ENCODE measurements at regions not wholly inside any gene's neighbourhood (a gene's known extent, or its start where the extent isn't known, plus 50 kb on each side); places are given as distances from the start of the nearest gene placed in this dataset.

DNA sequence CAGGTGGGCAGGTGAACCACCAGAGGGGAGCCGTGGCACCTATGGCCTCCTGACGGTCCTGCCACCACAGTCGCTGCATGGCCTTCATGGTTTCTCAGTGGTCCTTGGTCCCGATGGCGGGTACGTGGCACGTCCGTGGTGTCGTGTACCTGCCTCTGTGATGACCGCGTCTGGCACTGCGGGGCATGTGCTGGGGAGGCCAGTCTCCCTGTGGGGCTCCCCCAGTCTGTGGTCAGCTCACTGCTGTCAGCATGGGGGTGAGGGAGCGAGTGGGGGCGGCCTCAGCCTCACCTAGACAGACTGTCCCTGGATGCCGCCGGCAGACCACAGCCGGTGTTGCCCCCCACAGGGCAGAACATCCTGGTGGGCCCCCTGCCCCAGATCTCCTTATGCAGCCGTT lies 267.2 kb downstream of the SEC23A start:
- dilution Hi-C loops (cut with HindIII; ENCODE audit: low sequenced_read_pairs, unreplicated experiment), result no loop called here
- Histone ChIP-seq H3K4me3 (ENCODE audit: insufficient read depth, low read depth, low read length) (no peak overlapping the region), H2AK5ac (ENCODE audit: low read depth, low read length) (no peak overlapping the region), H3K27ac (ENCODE audit: insufficient read depth, low read length) (no peak overlapping the region), H3K79me1 (ENCODE audit: low read depth in 1 of 2, low read length in 2 of 2) (no peaks in the 10 kb centered on the region), H3K9me1 (ENCODE audit: insufficient read depth, low read length) (no peaks in the 10 kb centered on the region), H3K56ac (ENCODE audit: extremely low read depth, insufficient read depth, low read length) (no peak overlapping the region), H2AFZ (replicated peaks; ENCODE audit: low read length, poor library complexity) (no peak overlapping the region), H3K9me3 (ENCODE audit: control insufficient read depth, insufficient read depth, low read length) (no peaks in the 10 kb centered on the region), H3K14ac (replicated peaks; ENCODE audit: low read depth, low read length) (no peak overlapping the region), H3K18ac (ENCODE audit: low read depth, low read length) (no peak overlapping the region), H3K4me1 (ENCODE audit: control insufficient read depth, insufficient read depth, low read length) (no peaks in the 10 kb centered on the region), H3K36me3 (ENCODE audit: control insufficient read depth, insufficient read depth, low read length) (no peaks in the 10 kb centered on the region), H4K8ac (ENCODE audit: low read depth in 2 of 2, low read length in 2 of 2) (no peak overlapping the region), H3K4me2 (ENCODE audit: low read depth, low read length) (no peak overlapping the region), H2BK15ac (ENCODE audit: low read depth, low read length) (no peak overlapping the region), H4K5ac (ENCODE audit: low read depth, low read length) (no peak overlapping the region), H3K27me3 (ENCODE audit: control insufficient read depth, insufficient read depth, low read length) (no peaks in the 10 kb centered on the region; the same call in 1 of the 2 replicates), H2BK120ac (ENCODE audit: low read depth, low read length) (no peak overlapping the region), H4K20me1 (ENCODE audit: insufficient read depth, low read length) (no peaks in the 10 kb centered on the region), H2BK20ac (ENCODE audit: low read depth, low read length) (no peak overlapping the region), H3K4ac (ENCODE audit: low read depth, low read length) (no peak overlapping the region), H3K9ac (ENCODE audit: low read depth, low read length) (no peak overlapping the region), H2AK9ac (replicated peaks; ENCODE audit: low read depth, low read length, poor library complexity) (no peak overlapping the region), H3K23ac (ENCODE audit: low read depth, low read length) (no peak overlapping the region), H4K91ac (ENCODE audit: insufficient read depth, low read depth, low read length) (no peak overlapping the region), H2BK5ac (ENCODE audit: low read depth, low read length, poor library complexity, severe bottlenecking) (no peak overlapping the region)
- CTCF ChIA-PET, result no interaction called here
- POLR2A ChIA-PET (ENCODE audit: unreplicated experiment), result no interaction called here
- TF ChIP-seq, protein P1, sequence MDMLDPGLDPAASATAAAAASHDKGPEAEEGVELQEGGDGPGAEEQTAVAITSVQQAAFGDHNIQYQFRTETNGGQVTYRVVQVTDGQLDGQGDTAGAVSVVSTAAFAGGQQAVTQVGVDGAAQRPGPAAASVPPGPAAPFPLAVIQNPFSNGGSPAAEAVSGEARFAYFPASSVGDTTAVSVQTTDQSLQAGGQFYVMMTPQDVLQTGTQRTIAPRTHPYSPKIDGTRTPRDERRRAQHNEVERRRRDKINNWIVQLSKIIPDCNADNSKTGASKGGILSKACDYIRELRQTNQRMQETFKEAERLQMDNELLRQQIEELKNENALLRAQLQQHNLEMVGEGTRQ (IDR thresholded peaks at IDR 0.05; ENCODE audit: low read depth, low read length), result no peak
- TF ChIP-seq, protein P2, sequence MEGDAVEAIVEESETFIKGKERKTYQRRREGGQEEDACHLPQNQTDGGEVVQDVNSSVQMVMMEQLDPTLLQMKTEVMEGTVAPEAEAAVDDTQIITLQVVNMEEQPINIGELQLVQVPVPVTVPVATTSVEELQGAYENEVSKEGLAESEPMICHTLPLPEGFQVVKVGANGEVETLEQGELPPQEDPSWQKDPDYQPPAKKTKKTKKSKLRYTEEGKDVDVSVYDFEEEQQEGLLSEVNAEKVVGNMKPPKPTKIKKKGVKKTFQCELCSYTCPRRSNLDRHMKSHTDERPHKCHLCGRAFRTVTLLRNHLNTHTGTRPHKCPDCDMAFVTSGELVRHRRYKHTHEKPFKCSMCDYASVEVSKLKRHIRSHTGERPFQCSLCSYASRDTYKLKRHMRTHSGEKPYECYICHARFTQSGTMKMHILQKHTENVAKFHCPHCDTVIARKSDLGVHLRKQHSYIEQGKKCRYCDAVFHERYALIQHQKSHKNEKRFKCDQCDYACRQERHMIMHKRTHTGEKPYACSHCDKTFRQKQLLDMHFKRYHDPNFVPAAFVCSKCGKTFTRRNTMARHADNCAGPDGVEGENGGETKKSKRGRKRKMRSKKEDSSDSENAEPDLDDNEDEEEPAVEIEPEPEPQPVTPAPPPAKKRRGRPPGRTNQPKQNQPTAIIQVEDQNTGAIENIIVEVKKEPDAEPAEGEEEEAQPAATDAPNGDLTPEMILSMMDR (conservative IDR thresholded peaks at IDR 0.05; ENCODE audit: low read depth, low read length), result no peak
- TF ChIP-seq, protein P3, sequence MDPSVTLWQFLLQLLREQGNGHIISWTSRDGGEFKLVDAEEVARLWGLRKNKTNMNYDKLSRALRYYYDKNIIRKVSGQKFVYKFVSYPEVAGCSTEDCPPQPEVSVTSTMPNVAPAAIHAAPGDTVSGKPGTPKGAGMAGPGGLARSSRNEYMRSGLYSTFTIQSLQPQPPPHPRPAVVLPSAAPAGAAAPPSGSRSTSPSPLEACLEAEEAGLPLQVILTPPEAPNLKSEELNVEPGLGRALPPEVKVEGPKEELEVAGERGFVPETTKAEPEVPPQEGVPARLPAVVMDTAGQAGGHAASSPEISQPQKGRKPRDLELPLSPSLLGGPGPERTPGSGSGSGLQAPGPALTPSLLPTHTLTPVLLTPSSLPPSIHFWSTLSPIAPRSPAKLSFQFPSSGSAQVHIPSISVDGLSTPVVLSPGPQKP (IDR thresholded peaks at IDR 0.05; ENCODE audit: borderline replicate concordance, low read depth, low read length), result no peak
- TF ChIP-seq BHLHE40 (IDR thresholded peaks at IDR 0.05; ENCODE audit: low read depth, low read length), result no peak
- no peak for TF ChIP-seq SMC3 (IDR thresholded peaks at IDR 0.05; ENCODE audit: low read depth, low read length)
- no peak for TF ChIP-seq MXI1 (IDR thresholded peaks at IDR 0.05; ENCODE audit: borderline replicate concordance, low read depth, low read length)
- no peak for TF ChIP-seq CHD1 (IDR thresholded peaks at IDR 0.05; ENCODE audit: low read depth, low read length)
- TF ChIP-seq MAFK (IDR thresholded peaks at IDR 0.05; ENCODE audit: low read depth, low read length), result no peak
- no peak for TF ChIP-seq RAD21 (IDR thresholded peaks at IDR 0.05; ENCODE audit: low read length)
- no peak for DNase-seq
- ATAC-seq (ENCODE audit: low read depth), result no peak
- intact Hi-C loops (cut with micrococcal nuclease), result no loop called here
- WGBS, 2 experiments (ENCODE audit: extremely low coverage in 2 of 2, insufficient read length in 1 of 2), result 81% methylated on average over 12 of the region's 18 CpGs; no CpG with 5 or more reads in 1 of the 2 experiments
- in situ Hi-C loops (cut with MboI; ENCODE audit: low sequenced_read_pairs), result no loop called here
- BruUV-seq (replicated peaks), result no TSS peak
